SK-N-SH treated with all-trans-retinoic acid at 6 μM for 48 hours (cell line): ENCODE measurements at regions not wholly inside any gene's neighbourhood (a gene's known extent, or its start where the extent isn't known, plus 50 kb on each side); places are given as distances from the start of the nearest gene placed in this dataset.
A peak's percentile ranks its signal among the peaks of the same experiment; 100 is the strongest.
"Not testable (repeated sequence)": the region's sequence is repeated elsewhere in the genome, so short reads cannot be mapped to it uniquely, and the experiment has no call there.

Experiments
- ATAC-seq: fragments of 200-7000 bp; cut with Tn5 transposase; 3 replicates; pipeline ENCODE4 v1.9.1; 2020; ENCODE audit warnings: mild to moderate bottlenecking, moderate library complexity
- ARNTL ChIP-seq: fragments of 450-650 bp; formaldehyde crosslinking; IDR thresholded peaks from 2 replicates; pipeline ENCODE4 v1.5.0; 2020; ENCODE audit warnings: low read depth, mild to moderate bottlenecking, moderate library complexity, borderline replicate concordance
- BACH2 ChIP-seq: fragments of 250-450 bp; sonication (Bioruptor Pico); IDR thresholded peaks from 2 replicates; pipeline ENCODE4 v1.9.0; 2021; ENCODE audit warnings: mild to moderate bottlenecking, borderline replicate concordance
- GLIS3 ChIP-seq: fragments of 250-450 bp; sonication (Bioruptor Pico); IDR thresholded peaks from 2 replicates; pipeline ENCODE4 v1.5.0; 2020; ENCODE audit warnings: mild to moderate bottlenecking, moderate library complexity
- ISL1 ChIP-seq: fragments of 250-450 bp; sonication (Bioruptor Pico); IDR thresholded peaks from 2 replicates; pipeline ENCODE4 v2.1.2; 2022; ENCODE audit warnings: mild to moderate bottlenecking, moderate library complexity
- OSR1 ChIP-seq: fragments of 250-450 bp; sonication (Bioruptor Pico); IDR thresholded peaks from 2 replicates; pipeline ENCODE4 v1.8.0; 2022; ENCODE audit warnings: moderate library complexity, mild to moderate bottlenecking, inconsistent platforms
- POU6F1 ChIP-seq: fragments of 250-450 bp; sonication (Bioruptor Pico); IDR thresholded peaks from 2 replicates; pipeline ENCODE4 v1.8.0; 2021; ENCODE audit warnings: low read depth, mild to moderate bottlenecking, moderate library complexity, borderline replicate concordance
- RARB ChIP-seq: fragments of 250-450 bp; sonication (Bioruptor Pico); IDR thresholded peaks from 2 replicates; pipeline ENCODE4 v1.8.0; 2021; ENCODE audit warnings: mild to moderate bottlenecking, moderate library complexity
- SNAI2 ChIP-seq: fragments of 250-450 bp; sonication (Bioruptor Pico); IDR thresholded peaks from 2 replicates; pipeline ENCODE4 v1.5.0; 2020; ENCODE audit warnings: mild to moderate bottlenecking, moderate library complexity
- TCF4 ChIP-seq: fragments of 250-450 bp; sonication (Bioruptor Pico); IDR thresholded peaks from 2 replicates; pipeline ENCODE4 v1.8.0; 2021; ENCODE audit warnings: mild to moderate bottlenecking, moderate library complexity, borderline replicate concordance
- TOX ChIP-seq: fragments of 250-450 bp; sonication (Bioruptor Pico); IDR thresholded peaks from 2 replicates; pipeline ENCODE4 v1.8.0; 2021; ENCODE audit warnings: mild to moderate bottlenecking, moderate library complexity, borderline replicate concordance
- ZC3H10 ChIP-seq: fragments of 250-450 bp; sonication (Bioruptor Pico); IDR thresholded peaks from 2 replicates; pipeline ENCODE4 v1.5.1; 2021; ENCODE audit warnings: mild to moderate bottlenecking, moderate library complexity
- ZFP3 ChIP-seq: fragments of 250-450 bp; sonication (Bioruptor Pico); IDR thresholded peaks from 2 replicates; pipeline ENCODE4 v1.5.0; 2020; ENCODE audit warnings: mild to moderate bottlenecking, moderate library complexity
- ZFP30 ChIP-seq: fragments of 450-650 bp; formaldehyde crosslinking; IDR thresholded peaks from 2 replicates; pipeline ENCODE4 v1.5.0; 2022; ENCODE audit warnings: mild to moderate bottlenecking, moderate library complexity
- ZNF70 ChIP-seq: fragments of 450-650 bp; formaldehyde crosslinking; IDR thresholded peaks from 2 replicates; pipeline ENCODE4 v1.5.0; 2020; ENCODE audit warnings: mild to moderate bottlenecking, moderate library complexity
- ZNF8 ChIP-seq: fragments of 450-650 bp; formaldehyde crosslinking; IDR thresholded peaks from 2 replicates; pipeline ENCODE4 v1.5.0; 2020; ENCODE audit warnings: mild to moderate bottlenecking, moderate library complexity
- TF ChIP-seq, protein P1 (sequence below): fragments of 250-450 bp; sonication (Bioruptor Pico); IDR thresholded peaks from 2 replicates; pipeline ENCODE4 v1.5.1; 2020; ENCODE audit warnings: low read depth, mild to moderate bottlenecking, moderate library complexity
- TF ChIP-seq, protein P2 (sequence below): fragments of 250-450 bp; sonication (Bioruptor Pico); IDR thresholded peaks from 2 replicates; pipeline ENCODE4 v1.5.0; 2020; ENCODE audit warnings: mild to moderate bottlenecking, moderate library complexity
- TF ChIP-seq, protein P3 (sequence below): fragments of 250-450 bp; sonication (Bioruptor Pico); IDR thresholded peaks from 2 replicates; pipeline ENCODE4 v1.8.0; 2020; ENCODE audit warnings: mild to moderate bottlenecking, moderate library complexity, borderline replicate concordance
- TF ChIP-seq, protein P4 (sequence below): fragments of 250-450 bp; sonication (Bioruptor Pico); IDR thresholded peaks from 2 replicates; pipeline ENCODE4 v1.5.1; 2021; ENCODE audit warnings: mild to moderate bottlenecking, moderate library complexity

DNA sequence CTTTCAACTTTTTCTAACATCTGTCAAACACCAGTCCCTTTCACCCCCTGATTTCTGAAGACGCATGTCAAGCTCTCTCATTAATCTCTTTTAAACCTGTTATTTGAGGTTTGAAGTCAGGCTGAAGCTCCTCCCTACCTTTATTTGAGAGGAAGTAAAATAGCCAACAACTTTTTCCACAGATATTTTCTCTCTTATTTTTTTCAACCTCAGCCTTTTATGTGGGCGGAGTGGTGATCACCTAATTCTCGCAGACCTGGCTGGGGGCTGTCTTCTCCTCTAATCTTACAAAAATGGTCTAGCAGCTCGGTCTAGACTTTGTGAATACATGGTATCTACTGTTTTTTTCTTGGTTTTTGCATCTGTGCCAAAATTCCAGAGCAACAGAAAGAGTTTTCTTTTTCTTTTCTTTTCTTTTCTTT lies 395.7 kb upstream of the ACTBL2 start (continued):
- no peak for TF ChIP-seq POU6F1 (CRISPR knock-in tag)
- TF ChIP-seq ARNTL: no peak
- TF ChIP-seq RARB (CRISPR knock-in tag): no peak
- TF ChIP-seq, all 23 proteins: peak for 0

DNA sequence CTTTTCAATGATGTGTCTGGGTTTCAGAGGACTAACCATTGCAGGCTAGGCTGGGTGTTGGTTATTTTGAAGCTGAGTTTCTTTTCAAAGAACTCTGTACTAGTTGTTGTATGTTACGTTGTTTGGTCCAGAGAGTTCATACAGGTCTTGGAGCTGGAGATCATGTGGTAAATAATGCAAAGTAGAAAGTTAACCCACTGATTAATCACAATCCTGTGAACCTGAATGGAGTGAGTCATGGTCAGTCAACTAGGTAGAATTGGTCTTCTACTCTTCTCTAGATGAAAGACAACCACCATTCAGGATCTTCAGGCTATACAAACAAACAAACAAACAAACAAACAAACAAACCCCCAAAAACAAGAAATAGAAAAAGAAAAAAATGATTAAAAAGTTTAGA lies 388.9 kb upstream of the ACTBL2 start:
- ATAC-seq: no peak
- no peak for TF ChIP-seq GLIS3 (CRISPR knock-in tag)
- TF ChIP-seq ZNF8 (CRISPR knock-in tag): no peak
- no peak for TF ChIP-seq TOX
- TF ChIP-seq, protein P1, sequence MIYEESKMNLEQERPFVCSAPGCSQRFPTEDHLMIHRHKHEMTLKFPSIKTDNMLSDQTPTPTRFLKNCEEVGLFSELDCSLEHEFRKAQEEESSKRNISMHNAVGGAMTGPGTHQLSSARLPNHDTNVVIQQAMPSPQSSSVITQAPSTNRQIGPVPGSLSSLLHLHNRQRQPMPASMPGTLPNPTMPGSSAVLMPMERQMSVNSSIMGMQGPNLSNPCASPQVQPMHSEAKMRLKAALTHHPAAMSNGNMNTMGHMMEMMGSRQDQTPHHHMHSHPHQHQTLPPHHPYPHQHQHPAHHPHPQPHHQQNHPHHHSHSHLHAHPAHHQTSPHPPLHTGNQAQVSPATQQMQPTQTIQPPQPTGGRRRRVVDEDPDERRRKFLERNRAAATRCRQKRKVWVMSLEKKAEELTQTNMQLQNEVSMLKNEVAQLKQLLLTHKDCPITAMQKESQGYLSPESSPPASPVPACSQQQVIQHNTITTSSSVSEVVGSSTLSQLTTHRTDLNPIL (CRISPR knock-in tag): no peak
- no peak for TF ChIP-seq ISL1 (CRISPR knock-in tag)
- TF ChIP-seq OSR1 (CRISPR knock-in tag): no peak
- no peak for TF ChIP-seq BACH2 (CRISPR knock-in tag)
- no peak for TF ChIP-seq TCF4 (CRISPR knock-in tag)
- no peak for TF ChIP-seq RARB (CRISPR knock-in tag)
- no peak for TF ChIP-seq ARNTL
- TF ChIP-seq ZNF70 (CRISPR knock-in tag): no peak
- TF ChIP-seq, protein P2, sequence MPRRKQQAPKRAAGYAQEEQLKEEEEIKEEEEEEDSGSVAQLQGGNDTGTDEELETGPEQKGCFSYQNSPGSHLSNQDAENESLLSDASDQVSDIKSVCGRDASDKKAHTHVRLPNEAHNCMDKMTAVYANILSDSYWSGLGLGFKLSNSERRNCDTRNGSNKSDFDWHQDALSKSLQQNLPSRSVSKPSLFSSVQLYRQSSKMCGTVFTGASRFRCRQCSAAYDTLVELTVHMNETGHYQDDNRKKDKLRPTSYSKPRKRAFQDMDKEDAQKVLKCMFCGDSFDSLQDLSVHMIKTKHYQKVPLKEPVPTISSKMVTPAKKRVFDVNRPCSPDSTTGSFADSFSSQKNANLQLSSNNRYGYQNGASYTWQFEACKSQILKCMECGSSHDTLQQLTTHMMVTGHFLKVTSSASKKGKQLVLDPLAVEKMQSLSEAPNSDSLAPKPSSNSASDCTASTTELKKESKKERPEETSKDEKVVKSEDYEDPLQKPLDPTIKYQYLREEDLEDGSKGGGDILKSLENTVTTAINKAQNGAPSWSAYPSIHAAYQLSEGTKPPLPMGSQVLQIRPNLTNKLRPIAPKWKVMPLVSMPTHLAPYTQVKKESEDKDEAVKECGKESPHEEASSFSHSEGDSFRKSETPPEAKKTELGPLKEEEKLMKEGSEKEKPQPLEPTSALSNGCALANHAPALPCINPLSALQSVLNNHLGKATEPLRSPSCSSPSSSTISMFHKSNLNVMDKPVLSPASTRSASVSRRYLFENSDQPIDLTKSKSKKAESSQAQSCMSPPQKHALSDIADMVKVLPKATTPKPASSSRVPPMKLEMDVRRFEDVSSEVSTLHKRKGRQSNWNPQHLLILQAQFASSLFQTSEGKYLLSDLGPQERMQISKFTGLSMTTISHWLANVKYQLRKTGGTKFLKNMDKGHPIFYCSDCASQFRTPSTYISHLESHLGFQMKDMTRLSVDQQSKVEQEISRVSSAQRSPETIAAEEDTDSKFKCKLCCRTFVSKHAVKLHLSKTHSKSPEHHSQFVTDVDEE (CRISPR knock-in tag): no peak
- TF ChIP-seq ZC3H10 (CRISPR knock-in tag): no peak
- TF ChIP-seq, protein P3, sequence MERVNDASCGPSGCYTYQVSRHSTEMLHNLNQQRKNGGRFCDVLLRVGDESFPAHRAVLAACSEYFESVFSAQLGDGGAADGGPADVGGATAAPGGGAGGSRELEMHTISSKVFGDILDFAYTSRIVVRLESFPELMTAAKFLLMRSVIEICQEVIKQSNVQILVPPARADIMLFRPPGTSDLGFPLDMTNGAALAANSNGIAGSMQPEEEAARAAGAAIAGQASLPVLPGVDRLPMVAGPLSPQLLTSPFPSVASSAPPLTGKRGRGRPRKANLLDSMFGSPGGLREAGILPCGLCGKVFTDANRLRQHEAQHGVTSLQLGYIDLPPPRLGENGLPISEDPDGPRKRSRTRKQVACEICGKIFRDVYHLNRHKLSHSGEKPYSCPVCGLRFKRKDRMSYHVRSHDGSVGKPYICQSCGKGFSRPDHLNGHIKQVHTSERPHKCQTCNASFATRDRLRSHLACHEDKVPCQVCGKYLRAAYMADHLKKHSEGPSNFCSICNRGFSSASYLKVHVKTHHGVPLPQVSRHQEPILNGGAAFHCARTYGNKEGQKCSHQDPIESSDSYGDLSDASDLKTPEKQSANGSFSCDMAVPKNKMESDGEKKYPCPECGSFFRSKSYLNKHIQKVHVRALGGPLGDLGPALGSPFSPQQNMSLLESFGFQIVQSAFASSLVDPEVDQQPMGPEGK: no peak
- no peak for TF ChIP-seq ZFP30 (CRISPR knock-in tag)
- TF ChIP-seq ZFP3 (CRISPR knock-in tag): no peak
- no peak for TF ChIP-seq SNAI2

GRCh38 chr5:57870267-57870666 lies 387.7 kb upstream of the ACTBL2 start:
- not testable (repeated sequence) for ATAC-seq

DNA sequence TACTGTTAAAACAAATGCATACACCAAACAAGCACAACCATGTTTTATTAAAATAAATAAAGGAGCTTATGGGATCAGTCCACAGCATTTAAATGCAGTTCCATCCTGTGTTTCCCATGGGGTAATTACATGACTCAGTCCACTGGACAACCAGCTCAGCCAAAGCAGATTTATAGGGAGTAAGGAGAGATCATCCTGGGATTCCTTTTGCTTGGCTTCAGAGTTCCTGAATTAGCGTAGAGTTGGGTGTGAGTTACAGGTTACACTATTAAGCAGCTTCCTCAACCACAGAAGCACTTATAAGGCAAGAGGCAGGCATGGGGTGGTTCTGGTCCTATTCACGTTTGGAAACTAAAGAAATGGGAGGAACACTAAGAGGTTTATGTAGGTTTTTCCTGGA lies 381.1 kb upstream of the ACTBL2 start:
- ATAC-seq: peak; percentile 75
- TF ChIP-seq, protein P3: no peak

DNA sequence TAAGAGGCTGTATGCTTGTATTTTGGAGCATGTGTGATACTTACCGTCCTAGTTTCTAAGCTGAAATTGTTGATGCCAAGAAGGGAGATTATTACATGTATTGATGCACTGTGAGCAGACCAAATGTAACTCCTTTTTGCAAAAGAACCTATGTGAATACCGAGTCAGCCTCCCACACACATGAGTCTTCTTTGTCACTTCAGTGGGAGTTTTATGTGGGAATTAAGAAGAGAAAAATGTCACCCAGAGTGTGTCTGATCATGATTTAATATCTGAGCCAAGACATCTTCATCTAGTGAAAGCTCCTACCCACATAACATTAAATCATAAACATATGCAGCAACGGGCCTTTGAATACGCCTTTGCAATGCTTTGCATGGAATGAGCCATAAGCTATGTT lies 380.3 kb upstream of the ACTBL2 start:
- peak; percentile 68 for ATAC-seq
- no peak for TF ChIP-seq SNAI2
- TF ChIP-seq TCF4 (CRISPR knock-in tag): no peak
- TF ChIP-seq, protein P2 (CRISPR knock-in tag): no peak
- no peak for TF ChIP-seq ARNTL
- TF ChIP-seq ZC3H10 (CRISPR knock-in tag): no peak
- no peak for TF ChIP-seq ISL1 (CRISPR knock-in tag)
- no peak for TF ChIP-seq GLIS3 (CRISPR knock-in tag)
- TF ChIP-seq, protein P4, sequence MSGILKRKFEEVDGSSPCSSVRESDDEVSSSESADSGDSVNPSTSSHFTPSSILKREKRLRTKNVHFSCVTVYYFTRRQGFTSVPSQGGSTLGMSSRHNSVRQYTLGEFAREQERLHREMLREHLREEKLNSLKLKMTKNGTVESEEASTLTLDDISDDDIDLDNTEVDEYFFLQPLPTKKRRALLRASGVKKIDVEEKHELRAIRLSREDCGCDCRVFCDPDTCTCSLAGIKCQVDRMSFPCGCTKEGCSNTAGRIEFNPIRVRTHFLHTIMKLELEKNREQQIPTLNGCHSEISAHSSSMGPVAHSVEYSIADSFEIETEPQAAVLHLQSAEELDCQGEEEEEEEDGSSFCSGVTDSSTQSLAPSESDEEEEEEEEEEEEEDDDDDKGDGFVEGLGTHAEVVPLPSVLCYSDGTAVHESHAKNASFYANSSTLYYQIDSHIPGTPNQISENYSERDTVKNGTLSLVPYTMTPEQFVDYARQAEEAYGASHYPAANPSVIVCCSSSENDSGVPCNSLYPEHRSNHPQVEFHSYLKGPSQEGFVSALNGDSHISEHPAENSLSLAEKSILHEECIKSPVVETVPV (CRISPR knock-in tag): no peak
- TF ChIP-seq BACH2 (CRISPR knock-in tag): no peak
- no peak for TF ChIP-seq ZFP30 (CRISPR knock-in tag)
